ENCODE measurements at regions not wholly inside any gene's neighbourhood (a gene's known extent, or its start where the extent isn't known, plus 50 kb on each side); places are given as distances from the start of the nearest gene placed in this dataset.

DNA sequence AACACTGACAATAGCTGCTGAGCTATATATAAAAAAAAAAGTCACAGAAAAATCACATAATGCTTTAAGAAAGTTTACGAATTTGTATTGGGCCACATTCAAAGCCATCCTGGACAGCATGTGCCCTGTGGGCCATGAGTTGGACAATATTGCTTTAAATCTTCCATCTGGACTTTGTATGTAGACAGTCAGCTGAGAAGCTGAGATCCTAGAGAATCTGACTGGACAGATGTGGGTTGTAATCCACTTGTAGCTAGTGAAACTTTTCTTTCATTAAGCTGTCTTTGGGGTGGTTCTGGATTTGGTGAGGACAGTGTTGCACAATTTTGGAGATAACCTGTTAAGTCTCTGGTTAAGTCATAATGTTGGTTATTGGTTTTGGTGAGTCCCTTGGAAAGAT lies 824.5 kb downstream of the CCSER2 start:
- Histone ChIP-seq H3K27ac (ENCODE audit: low read depth, low read length) (no peak overlapping the region), H3K4me3 (ENCODE audit: insufficient read depth, low read depth, low read length) (no peak overlapping the region), H3K9me3 (ENCODE audit: insufficient read depth, low read depth, low read length) (no peaks in the 10 kb centered on the region), H2AFZ (ENCODE audit: low read depth, low read length) (no peak overlapping the region), H4K20me1 (ENCODE audit: insufficient read depth, low read length) (no peaks in the 10 kb centered on the region), H3K4me2 (ENCODE audit: low read length) (no peak overlapping the region), H3K9ac (ENCODE audit: low read length) (no peak overlapping the region), H3K79me2 (ENCODE audit: insufficient read depth, low read length) (no peaks in the 10 kb centered on the region), H3K27me3 (ENCODE audit: insufficient read depth, low read length) (no peaks in the 10 kb centered on the region), H3K36me3 (ENCODE audit: insufficient read depth, low read length) (no peaks in the 10 kb centered on the region), H3K4me1 (ENCODE audit: insufficient read depth, low read length) (no peaks in the 10 kb centered on the region)
- no peak overlapping the region for H3K27ac Mint-ChIP-seq (ENCODE audit: unreplicated experiment)
- no peak overlapping the region for H3K4me3 Mint-ChIP-seq (ENCODE audit: unreplicated experiment)
- DNase-seq (ENCODE audit: low read depth): no peak
- no peaks in the 10 kb centered on the region for H3K36me3 Mint-ChIP-seq (ENCODE audit: low read depth, unreplicated experiment)
- peaks cover 3% of the 10 kb centered on the region for H3K9me3 Mint-ChIP-seq (ENCODE audit: unreplicated experiment)
- no peak for TF ChIP-seq EZH2 (IDR thresholded peaks at IDR 0.05; ENCODE audit: insufficient read depth, low read length)
- TF ChIP-seq, protein P1, sequence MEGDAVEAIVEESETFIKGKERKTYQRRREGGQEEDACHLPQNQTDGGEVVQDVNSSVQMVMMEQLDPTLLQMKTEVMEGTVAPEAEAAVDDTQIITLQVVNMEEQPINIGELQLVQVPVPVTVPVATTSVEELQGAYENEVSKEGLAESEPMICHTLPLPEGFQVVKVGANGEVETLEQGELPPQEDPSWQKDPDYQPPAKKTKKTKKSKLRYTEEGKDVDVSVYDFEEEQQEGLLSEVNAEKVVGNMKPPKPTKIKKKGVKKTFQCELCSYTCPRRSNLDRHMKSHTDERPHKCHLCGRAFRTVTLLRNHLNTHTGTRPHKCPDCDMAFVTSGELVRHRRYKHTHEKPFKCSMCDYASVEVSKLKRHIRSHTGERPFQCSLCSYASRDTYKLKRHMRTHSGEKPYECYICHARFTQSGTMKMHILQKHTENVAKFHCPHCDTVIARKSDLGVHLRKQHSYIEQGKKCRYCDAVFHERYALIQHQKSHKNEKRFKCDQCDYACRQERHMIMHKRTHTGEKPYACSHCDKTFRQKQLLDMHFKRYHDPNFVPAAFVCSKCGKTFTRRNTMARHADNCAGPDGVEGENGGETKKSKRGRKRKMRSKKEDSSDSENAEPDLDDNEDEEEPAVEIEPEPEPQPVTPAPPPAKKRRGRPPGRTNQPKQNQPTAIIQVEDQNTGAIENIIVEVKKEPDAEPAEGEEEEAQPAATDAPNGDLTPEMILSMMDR (IDR thresholded peaks at IDR 0.05; ENCODE audit: insufficient read depth, low read depth, low read length): no peak
- H3K4me1 Mint-ChIP-seq (ENCODE audit: low read depth, unreplicated experiment): no peaks in the 10 kb centered on the region
- H3K27me3 Mint-ChIP-seq (ENCODE audit: low read depth, unreplicated experiment): peaks cover 6% of the 10 kb centered on the region
- FAIRE-seq: no peak

DNA sequence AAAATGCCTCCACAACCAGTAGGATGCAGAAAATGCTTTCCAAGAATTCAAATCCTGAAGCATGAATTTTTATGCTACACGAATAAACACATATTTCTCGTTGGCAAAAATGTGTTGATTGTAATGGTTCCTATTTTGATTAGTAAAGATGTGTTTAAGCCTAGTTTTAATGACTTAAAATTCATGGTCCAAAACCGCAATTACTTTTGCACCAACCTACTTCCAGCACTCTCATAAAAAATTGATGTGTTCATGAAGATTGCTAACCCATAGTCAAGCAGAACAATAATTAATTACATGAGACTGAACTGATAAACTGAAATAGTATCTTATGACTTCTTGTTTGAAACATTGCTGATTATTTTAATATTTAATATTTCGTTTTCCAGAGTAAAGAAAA lies 828.8 kb downstream of the CCSER2 start:
- no peak overlapping the region for H3K4me2 ChIP-seq (ENCODE audit: low read length)
- H3K9me3 Mint-ChIP-seq (ENCODE audit: unreplicated experiment): peaks cover 3% of the 10 kb centered on the region
- FAIRE-seq (no peak), DNase-seq (ENCODE audit: low read depth) (no peak)
- H3K4me3 Mint-ChIP-seq (ENCODE audit: unreplicated experiment): no peak overlapping the region
- H3K9me3 ChIP-seq (ENCODE audit: insufficient read depth, low read depth, low read length): no peaks in the 10 kb centered on the region
- H3K4me1 Mint-ChIP-seq (ENCODE audit: low read depth, unreplicated experiment): no peaks in the 10 kb centered on the region
- no peaks in the 10 kb centered on the region for H3K79me2 ChIP-seq (ENCODE audit: insufficient read depth, low read length)
- H3K27me3 Mint-ChIP-seq (ENCODE audit: low read depth, unreplicated experiment): no peaks in the 10 kb centered on the region
- no peaks in the 10 kb centered on the region for H3K4me1 ChIP-seq (ENCODE audit: insufficient read depth, low read length)
- H3K27ac ChIP-seq (ENCODE audit: low read depth, low read length): no peak overlapping the region
- H3K9ac ChIP-seq (ENCODE audit: low read length): no peak overlapping the region
- no peaks in the 10 kb centered on the region for H3K36me3 ChIP-seq (ENCODE audit: insufficient read depth, low read length)
- TF ChIP-seq EZH2 (IDR thresholded peaks at IDR 0.05; ENCODE audit: insufficient read depth, low read length): no peak
- TF ChIP-seq, protein P1 (IDR thresholded peaks at IDR 0.05; ENCODE audit: insufficient read depth, low read depth, low read length): no peak
- no peaks in the 10 kb centered on the region for H4K20me1 ChIP-seq (ENCODE audit: insufficient read depth, low read length)
- no peak overlapping the region for H3K4me3 ChIP-seq (ENCODE audit: insufficient read depth, low read depth, low read length)
- H2AFZ ChIP-seq (ENCODE audit: low read depth, low read length): no peak overlapping the region
- H3K27me3 ChIP-seq (ENCODE audit: insufficient read depth, low read length): no peaks in the 10 kb centered on the region
- H3K36me3 Mint-ChIP-seq (ENCODE audit: low read depth, unreplicated experiment): no peaks in the 10 kb centered on the region
- H3K27ac Mint-ChIP-seq (ENCODE audit: unreplicated experiment): no peak overlapping the region

DNA sequence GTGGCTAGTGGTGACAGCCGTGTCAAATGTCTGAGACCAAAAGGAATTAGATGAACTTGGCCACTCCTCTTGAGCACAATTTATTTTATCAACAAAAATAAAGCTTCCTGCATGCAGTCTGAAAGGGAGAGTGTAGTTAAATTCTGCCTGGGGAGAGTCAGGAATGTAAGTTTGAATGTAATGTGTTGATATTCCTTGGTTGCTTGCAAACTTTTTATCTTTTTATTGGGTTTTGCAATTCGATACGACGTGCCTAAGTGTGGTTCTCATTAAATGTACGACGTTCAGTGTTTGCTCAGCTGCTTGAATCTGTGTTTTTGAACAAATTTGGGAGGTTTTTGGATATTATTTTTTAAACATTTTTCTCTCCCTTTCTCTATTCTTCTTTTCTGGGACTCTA lies 839.9 kb downstream of the CCSER2 start:
- Histone ChIP-seq H4K20me1 (ENCODE audit: insufficient read depth, low read length) (no peaks in the 10 kb centered on the region), H3K36me3 (ENCODE audit: insufficient read depth, low read length) (no peaks in the 10 kb centered on the region), H3K4me3 (ENCODE audit: insufficient read depth, low read depth, low read length) (no peak overlapping the region), H3K4me2 (ENCODE audit: low read length) (no peak overlapping the region), H3K9me3 (ENCODE audit: insufficient read depth, low read depth, low read length) (peaks cover 5% of the 10 kb centered on the region), H3K4me1 (ENCODE audit: insufficient read depth, low read length) (no peaks in the 10 kb centered on the region), H3K27me3 (ENCODE audit: insufficient read depth, low read length) (no peaks in the 10 kb centered on the region), H3K9ac (ENCODE audit: low read length) (no peak overlapping the region), H3K79me2 (ENCODE audit: insufficient read depth, low read length) (no peaks in the 10 kb centered on the region), H2AFZ (ENCODE audit: low read depth, low read length) (no peak overlapping the region), H3K27ac (ENCODE audit: low read depth, low read length) (no peak overlapping the region)
- H3K4me1 Mint-ChIP-seq (ENCODE audit: low read depth, unreplicated experiment): no peaks in the 10 kb centered on the region
- no peaks in the 10 kb centered on the region for H3K27me3 Mint-ChIP-seq (ENCODE audit: low read depth, unreplicated experiment)
- H3K4me3 Mint-ChIP-seq (ENCODE audit: unreplicated experiment): no peak overlapping the region
- FAIRE-seq (no peak), DNase-seq (ENCODE audit: low read depth) (no peak)
- H3K27ac Mint-ChIP-seq (ENCODE audit: unreplicated experiment): no peak overlapping the region
- H3K36me3 Mint-ChIP-seq (ENCODE audit: low read depth, unreplicated experiment): no peaks in the 10 kb centered on the region
- TF ChIP-seq, protein P1 (IDR thresholded peaks at IDR 0.05; ENCODE audit: insufficient read depth, low read depth, low read length): no peak
- no peak for TF ChIP-seq EZH2 (IDR thresholded peaks at IDR 0.05; ENCODE audit: insufficient read depth, low read length)
- no peaks in the 10 kb centered on the region for H3K9me3 Mint-ChIP-seq (ENCODE audit: unreplicated experiment)
